Chondrocyte (in vitro differentiated cells): ENCODE measurements at regions not wholly inside any gene's neighbourhood (a gene's known extent, or its start where the extent isn't known, plus 50 kb on each side); places are given as distances from the start of the nearest gene placed in this dataset.

Experiments
- DNase-seq: peaks from one replicate; pipeline ENCODE4 v3.0.0; 2021; ENCODE audit warnings: mixed read lengths, low spot score
- H3K27ac Mint-ChIP-seq: one replicate; pipeline ENCODE4 v1.8.0; 2021; ENCODE audit warnings: mild to moderate bottlenecking, moderate library complexity, mixed read lengths; ENCODE audit not compliant: unreplicated experiment
- H3K27me3 Mint-ChIP-seq: 2 replicates; pipeline ENCODE4 v1.8.0; 2021; ENCODE audit warnings: low read depth, mixed read lengths
- H3K36me3 Mint-ChIP-seq: 2 replicates; pipeline ENCODE4 v1.8.0; 2021; ENCODE audit warnings: low read depth, mixed read lengths
- H3K4me1 Mint-ChIP-seq: 2 replicates; pipeline ENCODE4 v1.8.0; 2021; ENCODE audit warnings: low read depth, mild to moderate bottlenecking, mixed read lengths
- H3K4me3 Mint-ChIP-seq: one replicate; pipeline ENCODE4 v1.8.0; 2021; ENCODE audit warnings: mild to moderate bottlenecking, moderate library complexity, mixed read lengths; ENCODE audit not compliant: unreplicated experiment
- H3K9me3 Mint-ChIP-seq: 2 replicates; pipeline ENCODE4 v1.8.0; 2021; ENCODE audit warnings: low read depth, mixed read lengths
- TF ChIP-seq, protein P1 (sequence below): fragments of 200-600 bp; sonication (generic); IDR thresholded peaks from 2 replicates; pipeline ENCODE4 v1.5.0; 2021; ENCODE audit warnings: antibody characterized with exemption, mild to moderate bottlenecking, moderate library complexity

DNA sequence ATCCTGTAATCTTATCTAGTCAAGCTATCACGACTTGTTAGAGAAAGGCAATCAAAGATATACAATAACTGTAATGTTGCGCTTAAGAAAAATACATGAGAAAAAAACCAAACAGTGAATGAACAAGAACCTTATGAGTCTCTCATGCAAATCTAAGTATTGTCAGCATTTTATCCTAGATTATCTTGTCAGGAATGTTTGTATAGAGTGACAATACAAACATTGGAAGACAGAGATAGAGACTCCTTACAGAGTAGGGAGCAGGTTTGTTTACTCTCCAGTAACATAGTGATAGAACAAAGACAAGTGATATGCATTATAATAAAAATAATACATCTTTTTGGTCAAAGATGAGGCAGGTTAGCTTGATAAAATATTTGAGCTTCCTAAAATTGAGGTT is 444.8 kb downstream of the SLITRK5 start:
- no peak for DNase-seq
- Mint-ChIP-seq H3K4me3 (no peak overlapping the region), H3K9me3 (no peaks in the 10 kb centered on the region), H3K36me3 (no peaks in the 10 kb centered on the region), H3K4me1 (no peaks in the 10 kb centered on the region), H3K27ac (no peak overlapping the region), H3K27me3 (peaks cover 16% of the 10 kb centered on the region)
- TF ChIP-seq, protein P1, sequence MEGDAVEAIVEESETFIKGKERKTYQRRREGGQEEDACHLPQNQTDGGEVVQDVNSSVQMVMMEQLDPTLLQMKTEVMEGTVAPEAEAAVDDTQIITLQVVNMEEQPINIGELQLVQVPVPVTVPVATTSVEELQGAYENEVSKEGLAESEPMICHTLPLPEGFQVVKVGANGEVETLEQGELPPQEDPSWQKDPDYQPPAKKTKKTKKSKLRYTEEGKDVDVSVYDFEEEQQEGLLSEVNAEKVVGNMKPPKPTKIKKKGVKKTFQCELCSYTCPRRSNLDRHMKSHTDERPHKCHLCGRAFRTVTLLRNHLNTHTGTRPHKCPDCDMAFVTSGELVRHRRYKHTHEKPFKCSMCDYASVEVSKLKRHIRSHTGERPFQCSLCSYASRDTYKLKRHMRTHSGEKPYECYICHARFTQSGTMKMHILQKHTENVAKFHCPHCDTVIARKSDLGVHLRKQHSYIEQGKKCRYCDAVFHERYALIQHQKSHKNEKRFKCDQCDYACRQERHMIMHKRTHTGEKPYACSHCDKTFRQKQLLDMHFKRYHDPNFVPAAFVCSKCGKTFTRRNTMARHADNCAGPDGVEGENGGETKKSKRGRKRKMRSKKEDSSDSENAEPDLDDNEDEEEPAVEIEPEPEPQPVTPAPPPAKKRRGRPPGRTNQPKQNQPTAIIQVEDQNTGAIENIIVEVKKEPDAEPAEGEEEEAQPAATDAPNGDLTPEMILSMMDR, result no peak

DNA sequence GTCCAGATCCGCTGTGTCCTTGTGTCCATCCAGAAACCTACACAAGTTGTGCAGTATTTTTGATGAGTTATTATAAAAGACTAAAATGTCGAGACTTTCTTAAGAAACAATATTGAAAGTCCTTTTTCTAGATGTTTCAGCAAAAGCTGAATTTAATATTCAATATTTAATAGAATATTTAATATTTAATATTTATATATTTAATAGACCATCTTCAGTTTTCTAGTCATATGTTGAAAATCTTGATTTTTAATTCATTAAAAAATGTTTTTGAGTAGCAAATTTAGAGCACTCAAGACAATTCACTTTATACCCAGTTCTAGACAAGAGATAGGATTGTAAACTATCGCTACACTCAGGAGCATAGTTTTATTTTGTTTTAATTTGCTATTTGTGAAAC is 447.8 kb downstream of the SLITRK5 start:
- TF ChIP-seq, protein P1, result no peak
- no peak for DNase-seq
- no peak overlapping the region for H3K4me3 Mint-ChIP-seq
- no peaks in the 10 kb centered on the region for H3K4me1 Mint-ChIP-seq
- H3K9me3 Mint-ChIP-seq, result peaks cover 4% of the 10 kb centered on the region
- H3K27me3 Mint-ChIP-seq, result peaks cover 5% of the 10 kb centered on the region
- no peaks in the 10 kb centered on the region for H3K36me3 Mint-ChIP-seq
- H3K27ac Mint-ChIP-seq, result no peak overlapping the region

DNA sequence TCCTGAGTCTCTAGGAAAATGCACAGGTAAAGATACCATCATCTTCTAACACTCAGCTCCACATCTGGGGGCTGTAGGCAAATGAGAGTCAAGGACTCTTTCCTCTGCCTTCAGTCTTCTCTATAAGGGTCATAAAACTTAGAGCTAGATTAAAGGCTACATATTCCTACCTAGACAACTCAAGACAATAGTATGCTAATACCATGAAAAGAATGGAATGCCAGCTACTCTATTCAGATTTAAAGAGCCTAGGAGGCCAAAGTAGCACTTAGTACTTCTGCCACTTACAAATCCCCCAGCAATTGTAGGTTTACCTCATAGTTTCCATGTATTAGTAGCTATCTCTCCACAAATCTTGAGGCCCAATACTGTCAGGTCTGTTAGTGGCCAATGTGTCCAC is 453.0 kb downstream of the SLITRK5 start:
- no peaks in the 10 kb centered on the region for H3K27me3 Mint-ChIP-seq
- H3K27ac Mint-ChIP-seq, result no peak overlapping the region
- H3K4me1 Mint-ChIP-seq, result no peaks in the 10 kb centered on the region

DNA sequence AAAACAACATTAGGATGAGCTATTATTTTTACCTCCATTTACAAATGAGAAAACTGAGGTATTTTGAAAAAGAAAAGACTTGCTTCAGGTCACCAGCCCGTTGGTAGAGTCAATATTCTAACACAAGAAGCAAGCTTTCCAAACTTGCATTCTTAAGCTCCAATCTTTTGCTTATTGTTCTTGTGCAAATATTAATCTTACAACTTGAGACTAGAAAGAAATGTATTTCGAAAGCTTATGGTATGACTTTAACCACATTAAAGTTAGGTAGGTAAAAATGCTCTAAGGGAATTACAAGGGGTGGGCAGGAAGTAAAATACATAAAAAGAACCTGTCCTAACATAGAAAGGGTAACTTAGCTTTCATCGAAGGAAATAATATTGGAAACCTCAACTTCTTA is 453.9 kb downstream of the SLITRK5 start:
- no peak for DNase-seq
- Mint-ChIP-seq H3K4me3 (no peak overlapping the region), H3K9me3 (peaks cover 4% of the 10 kb centered on the region), H3K27me3 (no peaks in the 10 kb centered on the region), H3K27ac (no peak overlapping the region), H3K4me1 (no peaks in the 10 kb centered on the region), H3K36me3 (no peaks in the 10 kb centered on the region)
- TF ChIP-seq, protein P1, result no peak

More for the DNA sequence above, 453.0 kb downstream of the SLITRK5 start:
- no peak for DNase-seq
- TF ChIP-seq, protein P1, result no peak
- Mint-ChIP-seq H3K4me3 (no peak overlapping the region), H3K36me3 (no peaks in the 10 kb centered on the region), H3K9me3 (peaks cover 4% of the 10 kb centered on the region)

DNA sequence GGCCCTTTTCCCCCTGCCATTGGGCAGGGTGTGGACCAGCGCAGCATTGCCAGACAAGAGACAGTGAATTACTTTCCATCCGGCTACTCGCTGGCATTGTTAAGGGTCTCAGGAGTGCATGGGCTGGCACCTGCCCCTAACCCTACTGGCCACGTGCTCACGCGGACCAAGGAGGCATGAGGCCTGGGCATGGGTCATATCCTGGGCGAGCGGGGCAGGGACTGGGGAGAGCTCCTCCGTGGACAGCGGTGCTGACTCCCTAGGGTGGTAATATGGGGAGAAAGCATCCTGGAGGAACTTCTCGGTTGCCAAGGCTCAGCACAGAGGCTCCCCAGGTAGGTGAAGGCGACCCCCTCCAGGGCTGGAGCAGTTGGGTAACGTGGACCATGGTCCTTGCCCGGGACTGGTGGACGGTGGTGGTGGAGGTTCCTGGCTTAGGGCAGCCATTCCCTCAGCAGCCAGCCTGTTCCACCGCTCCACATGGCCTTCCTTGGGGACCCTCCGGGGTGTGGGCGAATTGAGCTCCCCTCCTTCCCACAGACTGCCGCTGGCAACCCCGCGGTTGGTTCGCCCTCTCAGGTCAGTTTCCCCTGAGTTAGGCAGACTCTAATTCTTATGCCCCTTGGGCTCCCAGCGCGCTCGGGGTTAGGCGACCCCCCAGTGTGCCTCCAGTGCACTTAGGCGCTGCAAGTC is 465.1 kb downstream of the SLITRK5 start:
- H3K9me3 Mint-ChIP-seq, result peaks cover 5% of the 10 kb centered on the region
- H3K27ac Mint-ChIP-seq, result no peak overlapping the region

More for the DNA sequence above, 465.1 kb downstream of the SLITRK5 start:
- Mint-ChIP-seq H3K4me3 (no peak overlapping the region), H3K4me1 (no peaks in the 10 kb centered on the region), H3K27me3 (no peaks in the 10 kb centered on the region), H3K36me3 (no peaks in the 10 kb centered on the region)
- TF ChIP-seq, protein P1, result no peak
- DNase-seq, result no peak
